ENCODE measurements at regions not wholly inside any gene's neighbourhood (a gene's known extent, or its start where the extent isn't known, plus 50 kb on each side); places are given as distances from the start of the nearest gene placed in this dataset.

DNA sequence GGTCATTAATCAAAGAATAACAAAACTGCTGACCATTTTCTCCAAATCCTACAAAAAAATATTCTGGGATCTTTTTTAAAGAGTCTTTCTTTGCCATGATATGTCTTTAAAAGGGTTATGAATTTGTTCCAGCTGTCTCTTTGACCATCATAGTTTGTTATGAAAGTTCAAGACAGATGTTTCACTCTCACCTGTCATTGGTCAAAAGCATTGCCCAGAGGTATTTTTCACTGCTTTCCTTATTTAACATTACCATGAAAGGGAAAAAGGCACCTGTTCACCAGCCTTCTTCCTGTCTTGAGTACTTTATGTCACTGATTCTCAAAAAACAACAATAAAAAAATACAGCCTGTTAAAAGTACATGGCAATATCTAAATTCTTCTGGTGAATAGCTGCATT, 643.8 kb downstream of the FAT4 start:
- H3K27me3 Mint-ChIP-seq (ENCODE audit: low read depth): no peaks in the 10 kb centered on the region
- no peak for ATAC-seq
- H3K4me1 Mint-ChIP-seq (ENCODE audit: low read depth): no peaks in the 10 kb centered on the region
- no peak overlapping the region for H3K4me3 Mint-ChIP-seq
- DNase-seq: no peak
- H3K36me3 Mint-ChIP-seq (ENCODE audit: insufficient read depth): no peaks in the 10 kb centered on the region
- peaks cover 17% of the 10 kb centered on the region for H3K9me3 Mint-ChIP-seq

DNA sequence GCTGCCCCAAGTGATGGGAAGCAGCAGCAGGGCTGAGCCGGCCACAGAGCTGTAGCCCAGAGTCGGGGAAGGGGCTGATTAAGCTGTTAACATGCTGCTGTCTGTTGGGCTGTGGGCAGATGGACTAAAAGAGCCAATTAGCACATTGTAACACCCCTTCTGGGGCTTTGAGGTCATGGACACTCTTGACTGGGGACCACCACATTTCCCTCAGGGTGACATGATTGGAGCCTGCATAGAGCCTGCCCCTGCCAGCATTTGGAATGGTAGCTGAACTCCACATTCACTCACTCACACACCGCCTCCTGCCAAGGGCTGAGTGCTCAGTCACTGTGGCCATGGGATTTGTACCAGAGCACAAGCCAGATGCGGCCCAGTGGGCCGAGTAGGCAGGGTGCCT, 646.9 kb downstream of the FAT4 start:
- no peak overlapping the region for H3K4me3 Mint-ChIP-seq
- DNase-seq (no peak), ATAC-seq (no peak)
- H3K4me1 Mint-ChIP-seq (ENCODE audit: low read depth): no peaks in the 10 kb centered on the region
- no peaks in the 10 kb centered on the region for H3K36me3 Mint-ChIP-seq (ENCODE audit: insufficient read depth)
- H3K27me3 Mint-ChIP-seq (ENCODE audit: low read depth): no peaks in the 10 kb centered on the region
- H3K9me3 Mint-ChIP-seq: peaks cover 17% of the 10 kb centered on the region

DNA sequence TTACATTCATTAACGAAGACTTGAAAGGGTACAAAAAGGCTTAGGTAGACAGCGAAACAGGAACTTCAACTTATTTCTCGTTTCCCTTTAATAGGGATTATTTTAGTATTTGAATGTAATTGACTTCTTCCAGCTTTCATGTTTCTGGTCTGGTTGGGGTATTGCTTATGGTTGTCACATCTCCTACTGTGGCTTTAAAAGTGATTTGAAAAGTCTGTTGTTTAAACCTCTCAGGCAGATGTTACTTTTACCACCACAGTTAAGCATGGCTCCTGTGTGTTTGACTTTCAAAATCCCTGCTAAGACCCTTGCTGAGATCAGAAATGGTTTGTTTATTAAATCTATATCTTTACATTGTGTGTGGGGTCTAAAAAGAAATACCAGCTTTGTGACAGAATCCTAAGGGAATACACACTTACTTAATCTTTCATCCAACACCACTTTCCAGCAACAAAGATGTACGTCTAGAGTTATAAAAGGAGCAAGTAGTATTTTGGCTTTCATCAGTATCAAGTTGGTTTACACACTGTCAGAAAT, 661.2 kb downstream of the FAT4 start:
- Mint-ChIP-seq H3K9me3 (peaks cover 9% of the 10 kb centered on the region), H3K27me3 (ENCODE audit: low read depth) (no peaks in the 10 kb centered on the region), H3K36me3 (ENCODE audit: insufficient read depth) (no peaks in the 10 kb centered on the region), H3K4me1 (ENCODE audit: low read depth) (no peaks in the 10 kb centered on the region), H3K4me3 (no peak overlapping the region)
- DNase-seq: no peak
- ATAC-seq: no peak

DNA sequence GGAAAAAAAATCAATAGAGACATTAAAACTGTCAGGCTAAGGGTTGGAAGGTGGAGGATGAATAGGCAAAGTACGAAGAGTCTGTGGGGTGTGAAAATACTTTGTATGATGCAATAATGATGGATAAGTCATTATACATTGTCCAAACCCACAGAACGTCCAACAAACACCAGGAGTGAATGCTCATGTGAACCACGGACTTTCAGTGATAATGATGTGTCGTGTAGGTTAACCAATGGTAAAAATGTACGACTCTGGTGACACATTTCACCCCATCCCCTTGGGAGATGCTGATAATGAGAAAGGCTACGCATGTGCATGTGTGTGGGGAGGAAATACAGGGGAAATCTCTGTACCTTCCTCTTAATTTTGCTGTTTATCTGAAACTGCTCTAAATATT, 665.2 kb downstream of the FAT4 start:
- Mint-ChIP-seq H3K36me3 (ENCODE audit: insufficient read depth) (no peaks in the 10 kb centered on the region), H3K27me3 (ENCODE audit: low read depth) (no peaks in the 10 kb centered on the region), H3K4me1 (ENCODE audit: low read depth) (no peaks in the 10 kb centered on the region), H3K9me3 (peaks cover 4% of the 10 kb centered on the region), H3K4me3 (no peak overlapping the region)
- DNase-seq (no peak), ATAC-seq (no peak)

DNA sequence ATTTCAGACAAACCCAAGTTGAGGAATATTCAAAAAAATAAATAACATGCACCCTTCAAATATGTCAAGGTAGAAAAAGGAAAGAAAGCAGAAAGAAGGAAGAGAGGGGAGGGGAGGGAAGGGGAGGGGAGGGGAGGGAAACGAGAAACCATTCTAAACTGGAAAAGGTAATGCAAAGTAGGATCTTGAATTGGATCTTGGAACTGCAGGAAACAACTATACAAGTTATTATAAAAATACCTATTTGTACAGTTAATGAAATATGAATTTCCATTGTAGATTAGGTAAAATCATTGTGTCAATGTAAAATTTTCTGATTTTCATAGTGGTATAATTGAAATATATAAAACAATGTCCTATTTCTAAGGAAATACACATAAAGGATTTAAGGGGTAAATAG, 668.4 kb downstream of the FAT4 start:
- H3K4me3 Mint-ChIP-seq: no peak overlapping the region
- peaks cover 4% of the 10 kb centered on the region for H3K9me3 Mint-ChIP-seq
- no peaks in the 10 kb centered on the region for H3K36me3 Mint-ChIP-seq (ENCODE audit: insufficient read depth)
- ATAC-seq: no peak
- H3K27me3 Mint-ChIP-seq (ENCODE audit: low read depth): no peaks in the 10 kb centered on the region
- H3K4me1 Mint-ChIP-seq (ENCODE audit: low read depth): no peaks in the 10 kb centered on the region
- no peak for DNase-seq

DNA sequence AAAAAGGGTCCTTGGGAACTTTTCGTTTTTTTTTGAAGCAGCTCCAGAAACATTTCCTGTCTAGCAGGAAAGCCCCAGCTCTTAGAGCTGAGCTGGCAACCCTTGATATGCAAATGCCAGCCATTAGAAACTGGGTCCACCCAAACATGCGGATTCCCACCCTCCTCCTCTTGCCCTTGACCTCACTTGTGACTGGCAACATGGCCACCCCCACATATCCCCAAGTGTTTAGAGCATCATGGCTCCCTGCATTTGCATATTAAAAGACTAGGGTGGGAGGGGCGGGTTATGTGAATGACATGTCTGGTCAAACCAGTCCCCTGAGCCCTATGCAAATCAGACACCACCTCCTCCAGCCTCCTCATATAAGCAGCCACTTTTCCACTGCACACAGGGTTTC, 671.1 kb downstream of the FAT4 start:
- ATAC-seq (no peak), DNase-seq (no peak)
- no peak overlapping the region for H3K4me3 Mint-ChIP-seq
- H3K27me3 Mint-ChIP-seq (ENCODE audit: low read depth): no peaks in the 10 kb centered on the region
- H3K36me3 Mint-ChIP-seq (ENCODE audit: insufficient read depth): no peaks in the 10 kb centered on the region
- H3K4me1 Mint-ChIP-seq (ENCODE audit: low read depth): no peaks in the 10 kb centered on the region
- H3K9me3 Mint-ChIP-seq: peaks cover 5% of the 10 kb centered on the region

DNA sequence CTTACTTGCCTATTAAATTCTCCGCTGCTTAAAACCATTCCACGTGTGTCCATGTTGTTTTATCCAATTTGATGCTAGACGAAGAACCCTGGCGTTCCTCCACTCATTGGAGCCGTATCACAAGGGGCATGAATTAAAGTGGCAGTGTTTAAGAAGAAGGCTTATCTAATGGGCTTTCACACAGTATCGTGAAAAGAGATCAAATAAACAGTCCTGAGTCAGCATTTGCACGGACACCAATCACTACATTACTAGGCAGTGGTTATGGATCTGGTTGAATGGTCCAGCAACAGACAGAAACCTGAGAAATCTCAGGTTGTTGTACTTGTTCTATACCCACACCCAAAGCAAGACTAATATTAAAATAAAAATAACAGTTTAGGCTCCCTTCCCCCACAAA, 671.6 kb downstream of the FAT4 start:
- no peak for ATAC-seq
- no peak for DNase-seq
- H3K36me3 Mint-ChIP-seq (ENCODE audit: insufficient read depth): no peaks in the 10 kb centered on the region
- no peaks in the 10 kb centered on the region for H3K27me3 Mint-ChIP-seq (ENCODE audit: low read depth)
- no peaks in the 10 kb centered on the region for H3K4me1 Mint-ChIP-seq (ENCODE audit: low read depth)
- peaks cover 6% of the 10 kb centered on the region for H3K9me3 Mint-ChIP-seq
- no peak overlapping the region for H3K4me3 Mint-ChIP-seq

DNA sequence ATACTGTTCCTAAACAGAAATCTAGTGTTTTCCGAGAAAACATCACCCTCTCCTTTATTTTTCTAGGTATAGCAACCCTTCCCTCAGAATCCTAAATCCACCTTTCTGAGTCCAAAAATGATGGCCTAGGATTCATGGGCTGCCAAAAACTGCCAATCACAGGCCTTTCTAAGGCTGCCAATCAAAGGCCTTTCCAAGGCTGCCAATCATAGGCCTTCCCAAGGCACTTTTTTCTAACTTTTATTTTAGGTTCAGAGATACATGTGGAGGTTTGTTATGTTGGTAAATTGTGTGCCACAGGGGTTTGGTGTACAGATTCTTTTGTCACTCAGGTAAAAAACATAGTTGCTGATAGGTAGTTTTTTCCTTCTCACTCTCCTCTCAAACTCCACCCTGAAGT, 673.7 kb downstream of the FAT4 start:
- Mint-ChIP-seq H3K9me3 (peaks cover 2% of the 10 kb centered on the region), H3K4me3 (no peak overlapping the region), H3K27me3 (ENCODE audit: low read depth) (no peaks in the 10 kb centered on the region), H3K36me3 (ENCODE audit: insufficient read depth) (no peaks in the 10 kb centered on the region), H3K4me1 (ENCODE audit: low read depth) (no peaks in the 10 kb centered on the region)
- ATAC-seq (no peak), DNase-seq (no peak)

DNA sequence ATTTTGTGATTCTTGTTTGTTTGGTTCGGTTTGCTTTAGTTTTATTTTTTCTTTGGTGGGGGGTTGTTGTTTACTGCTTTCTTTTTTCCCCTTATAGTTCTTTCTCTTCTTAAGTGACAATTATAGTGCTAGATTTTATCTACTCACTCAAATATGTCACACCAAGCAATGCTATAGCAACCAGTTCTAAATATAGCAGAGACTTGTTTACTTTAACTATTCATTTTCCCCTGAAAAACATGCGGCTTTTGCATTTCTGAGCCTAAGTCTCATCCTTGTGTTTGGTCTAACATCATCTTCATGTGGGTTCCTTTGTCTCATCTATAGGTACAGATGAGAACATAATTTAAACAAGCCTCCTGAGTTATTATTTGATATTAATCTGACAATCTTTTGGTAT, 676.6 kb downstream of the FAT4 start:
- peaks cover 2% of the 10 kb centered on the region for H3K9me3 Mint-ChIP-seq
- ATAC-seq: no peak
- H3K27me3 Mint-ChIP-seq (ENCODE audit: low read depth): no peaks in the 10 kb centered on the region
- no peak for DNase-seq
- no peaks in the 10 kb centered on the region for H3K36me3 Mint-ChIP-seq (ENCODE audit: insufficient read depth)
- H3K4me1 Mint-ChIP-seq (ENCODE audit: low read depth): no peaks in the 10 kb centered on the region
- no peak overlapping the region for H3K4me3 Mint-ChIP-seq

DNA sequence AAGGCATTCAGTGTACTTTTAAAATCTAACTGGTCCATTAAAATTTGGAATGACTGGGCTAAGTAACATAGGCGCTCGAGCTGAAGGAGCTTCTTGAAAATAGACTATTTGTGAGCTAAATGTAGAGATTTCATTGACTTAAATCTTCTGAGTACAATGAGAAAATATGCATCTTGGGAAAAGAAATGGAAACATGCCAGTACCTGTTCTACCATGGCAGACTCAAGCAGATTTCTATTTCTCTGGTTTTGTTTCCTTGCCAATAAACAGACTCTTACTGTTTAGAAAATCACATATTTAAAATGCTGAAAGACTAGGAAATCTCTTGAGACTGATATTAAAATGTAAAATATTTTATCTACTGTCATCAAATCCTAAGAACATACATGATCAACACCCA, 678.1 kb downstream of the FAT4 start:
- no peak for ATAC-seq
- H3K27me3 Mint-ChIP-seq (ENCODE audit: low read depth): no peaks in the 10 kb centered on the region
- no peak overlapping the region for H3K4me3 Mint-ChIP-seq
- H3K9me3 Mint-ChIP-seq: peaks cover 2% of the 10 kb centered on the region
- no peaks in the 10 kb centered on the region for H3K4me1 Mint-ChIP-seq (ENCODE audit: low read depth)
- DNase-seq: no peak
- no peaks in the 10 kb centered on the region for H3K36me3 Mint-ChIP-seq (ENCODE audit: insufficient read depth)

DNA sequence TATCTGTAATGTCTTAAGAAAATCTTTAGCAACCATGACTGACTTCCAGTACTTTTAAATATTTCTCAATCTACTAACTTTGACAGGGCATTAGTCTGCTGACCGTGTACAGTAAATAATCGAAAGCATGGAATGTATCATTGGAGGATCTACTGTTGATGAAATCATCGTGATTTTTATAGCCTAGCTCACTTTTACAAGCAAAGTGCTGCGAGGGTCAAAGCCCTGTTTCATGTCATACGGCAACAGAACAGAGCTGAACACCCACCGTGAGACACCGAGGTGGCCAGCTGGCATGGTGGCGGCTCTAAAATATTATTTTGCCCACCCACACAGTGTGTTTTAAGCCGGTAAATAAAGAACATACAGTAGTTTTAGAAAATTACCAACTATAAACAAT, 679.3 kb downstream of the FAT4 start:
- no peak for ATAC-seq
- H3K36me3 Mint-ChIP-seq (ENCODE audit: insufficient read depth): no peaks in the 10 kb centered on the region
- no peaks in the 10 kb centered on the region for H3K4me1 Mint-ChIP-seq (ENCODE audit: low read depth)
- H3K27me3 Mint-ChIP-seq (ENCODE audit: low read depth): no peaks in the 10 kb centered on the region
- no peak for DNase-seq
- peaks cover 9% of the 10 kb centered on the region for H3K9me3 Mint-ChIP-seq
- H3K4me3 Mint-ChIP-seq: no peak overlapping the region

DNA sequence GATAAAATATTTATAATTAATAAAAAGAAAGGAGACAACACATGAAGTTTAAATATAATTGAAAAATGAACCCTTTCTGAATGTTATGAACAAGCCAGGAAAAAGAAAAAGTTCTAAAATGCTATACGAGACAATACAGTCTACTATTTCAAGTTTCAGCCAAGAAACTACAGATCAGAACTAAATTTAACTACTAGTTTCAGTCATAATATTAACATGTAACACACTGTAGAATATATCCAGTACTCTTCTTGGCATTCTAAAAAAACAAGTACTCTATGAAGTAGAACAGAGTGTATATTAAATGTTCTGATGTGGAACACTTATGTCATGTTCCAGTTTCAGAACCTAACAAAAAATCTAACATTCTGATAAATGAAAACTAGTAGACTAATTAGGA, 679.7 kb downstream of the FAT4 start:
- ATAC-seq (no peak), DNase-seq (no peak)
- Mint-ChIP-seq H3K9me3 (peaks cover 10% of the 10 kb centered on the region), H3K4me3 (no peak overlapping the region), H3K27me3 (ENCODE audit: low read depth) (no peaks in the 10 kb centered on the region), H3K4me1 (ENCODE audit: low read depth) (no peaks in the 10 kb centered on the region), H3K36me3 (ENCODE audit: insufficient read depth) (no peaks in the 10 kb centered on the region)

DNA sequence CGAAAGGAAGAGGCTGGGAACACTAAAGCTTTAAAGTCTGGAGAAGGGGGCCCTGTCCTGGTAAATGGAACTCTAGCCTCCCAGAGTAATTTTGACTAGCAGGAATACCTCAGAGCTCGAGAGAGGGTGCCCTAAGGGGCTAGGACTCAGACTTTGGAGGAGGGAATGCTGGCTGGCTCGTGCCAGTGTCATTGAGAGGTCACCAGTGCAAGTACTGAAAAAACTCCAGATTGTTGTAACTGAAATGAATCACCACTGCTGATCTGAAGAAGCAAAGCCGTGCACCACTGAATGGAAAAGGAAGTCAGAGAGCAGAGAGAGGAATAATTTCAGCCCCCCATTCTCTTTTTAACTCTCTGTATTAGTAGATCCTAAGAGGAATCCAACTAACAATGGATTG, 690.2 kb downstream of the FAT4 start:
- no peaks in the 10 kb centered on the region for H3K4me1 Mint-ChIP-seq (ENCODE audit: low read depth)
- H3K4me3 Mint-ChIP-seq: no peak overlapping the region
- no peaks in the 10 kb centered on the region for H3K36me3 Mint-ChIP-seq (ENCODE audit: insufficient read depth)
- DNase-seq (no peak), ATAC-seq (no peak)
- H3K27me3 Mint-ChIP-seq (ENCODE audit: low read depth): no peaks in the 10 kb centered on the region
- H3K9me3 Mint-ChIP-seq: peaks cover 12% of the 10 kb centered on the region

DNA sequence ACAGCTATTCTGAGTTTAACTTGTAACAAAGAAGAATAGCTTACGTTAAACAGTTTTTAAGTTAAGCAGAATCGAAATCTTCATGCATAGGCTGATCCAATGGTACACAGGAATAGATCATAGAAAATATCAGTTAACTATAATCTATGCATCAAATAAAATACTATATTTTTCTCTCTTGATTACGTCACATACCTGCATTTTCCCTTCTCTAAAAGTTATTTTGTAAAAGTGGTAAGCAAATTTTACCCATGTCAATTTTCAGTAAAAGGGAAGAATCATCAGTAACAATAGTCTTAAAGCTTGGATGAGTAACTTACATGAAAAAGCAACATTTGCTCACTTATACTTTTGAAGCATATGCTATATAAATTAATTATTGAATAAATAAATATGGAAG, 692.4 kb downstream of the FAT4 start:
- H3K4me3 Mint-ChIP-seq: no peak overlapping the region
- H3K36me3 Mint-ChIP-seq (ENCODE audit: insufficient read depth): no peaks in the 10 kb centered on the region
- H3K27me3 Mint-ChIP-seq (ENCODE audit: low read depth): no peaks in the 10 kb centered on the region
- ATAC-seq: no peak
- peaks cover 24% of the 10 kb centered on the region for H3K9me3 Mint-ChIP-seq
- DNase-seq: no peak
- no peaks in the 10 kb centered on the region for H3K4me1 Mint-ChIP-seq (ENCODE audit: low read depth)

DNA sequence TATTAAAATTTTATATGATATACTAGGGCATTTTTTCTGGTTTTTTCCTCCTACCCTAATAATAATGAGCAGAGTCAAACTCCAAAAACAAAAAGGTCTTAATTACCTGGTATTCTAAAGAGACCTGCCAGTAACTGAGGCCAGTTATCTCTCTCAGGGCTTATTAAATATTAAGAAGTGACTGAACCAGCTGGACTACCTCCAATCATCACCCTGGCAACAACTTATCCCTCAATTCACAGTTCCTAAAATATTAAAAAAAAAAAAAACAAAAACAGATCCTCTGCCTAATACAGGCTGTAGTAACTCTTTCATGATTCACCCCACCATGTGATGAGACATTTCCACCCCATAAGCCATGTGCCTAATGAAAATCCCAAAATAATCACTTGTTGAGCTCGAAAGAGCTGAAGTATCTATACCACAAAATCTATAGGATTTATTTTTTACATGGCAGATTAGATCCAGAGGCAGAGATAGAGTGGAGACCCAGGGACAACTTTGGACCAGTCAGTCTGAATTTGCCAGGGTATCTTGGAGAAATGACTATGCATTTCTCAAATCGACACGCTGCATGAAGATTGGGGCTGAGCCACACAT, 698.0 kb downstream of the FAT4 start:
- H3K36me3 Mint-ChIP-seq (ENCODE audit: insufficient read depth): no peaks in the 10 kb centered on the region
- H3K4me1 Mint-ChIP-seq (ENCODE audit: low read depth): no peaks in the 10 kb centered on the region
- peaks cover 30% of the 10 kb centered on the region for H3K9me3 Mint-ChIP-seq
- DNase-seq (no peak), ATAC-seq (no peak)
- no peaks in the 10 kb centered on the region for H3K27me3 Mint-ChIP-seq (ENCODE audit: low read depth)
- H3K4me3 Mint-ChIP-seq: no peak overlapping the region

DNA sequence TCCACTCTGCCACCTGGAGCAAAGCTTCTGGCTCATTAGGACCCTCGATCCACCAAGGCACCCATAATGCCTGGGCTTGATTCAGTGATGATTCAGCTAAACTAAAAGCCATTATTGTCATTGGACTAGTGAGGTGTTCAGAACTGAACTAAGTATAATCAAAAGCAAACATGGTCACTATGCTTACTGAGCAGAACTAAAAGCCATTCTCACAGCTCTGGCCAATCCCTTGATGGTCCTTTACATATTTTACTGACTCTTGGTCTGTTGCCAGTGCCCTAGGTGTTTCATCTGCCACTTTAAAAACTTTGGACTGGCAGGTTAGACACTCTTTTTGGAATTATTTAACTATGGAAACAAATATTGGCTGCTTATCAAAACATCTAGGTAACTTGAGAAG, 703.5 kb downstream of the FAT4 start:
- Mint-ChIP-seq H3K4me3 (no peak overlapping the region), H3K27me3 (ENCODE audit: low read depth) (no peaks in the 10 kb centered on the region), H3K4me1 (ENCODE audit: low read depth) (no peaks in the 10 kb centered on the region), H3K36me3 (ENCODE audit: insufficient read depth) (no peaks in the 10 kb centered on the region), H3K9me3 (peaks cover 12% of the 10 kb centered on the region)
- DNase-seq: no peak
- no peak for ATAC-seq
